Neural cell (in vitro differentiated cells): ENCODE measurements at regions not wholly inside any gene's neighbourhood (a gene's known extent, or its start where the extent isn't known, plus 50 kb on each side); places are given as distances from the start of the nearest gene placed in this dataset.

Source experiments
- H2AFZ ChIP-seq: fragments of 200-600, 300-800 bp; sonication (generic), shearing (Covaris generic); 2 replicates; pipeline ENCODE4 v1.6.0; 2014; ENCODE audit warnings: low read depth, mild to moderate bottlenecking, antibody characterized with exemption, low read length, moderate library complexity
- H3F3A ChIP-seq: fragments of 200-600 bp; shearing (Covaris generic); 2 replicates; pipeline ENCODE4 v1.6.1; 2016; ENCODE audit warnings: mild to moderate bottlenecking, moderate library complexity, mixed read lengths, antibody characterized with exemption, low read length; ENCODE audit not compliant: insufficient read depth, poor library complexity, severe bottlenecking
- H3K27ac ChIP-seq: fragments of 200-600, 300-800 bp; sonication (generic), shearing (Covaris generic); 2 replicates; pipeline ENCODE4 v1.5.1; 2014; ENCODE audit warnings: mild to moderate bottlenecking, low read length, moderate library complexity
- H3K27me3 ChIP-seq: fragments of 300-800, 200-600 bp; sonication (generic), shearing (Covaris generic); 2 replicates; pipeline ENCODE4 v1.6.0; 2014; ENCODE audit warnings: mild to moderate bottlenecking, low read depth, low read length, moderate library complexity; ENCODE audit not compliant: insufficient read depth
- H3K36me3 ChIP-seq: fragments of 300-800, 200-600 bp; sonication (generic), shearing (Covaris generic); 2 replicates; pipeline ENCODE4 v1.5.1; 2014; ENCODE audit warnings: mild to moderate bottlenecking, antibody characterized with exemption, low read length, moderate library complexity; ENCODE audit not compliant: insufficient read depth
- H3K4me2 ChIP-seq: fragments of 300-800, 200-600 bp; sonication (generic), shearing (Covaris generic); 2 replicates; pipeline ENCODE4 v1.6.0; 2014; ENCODE audit warnings: mild to moderate bottlenecking, low read length
- H3K4me3 ChIP-seq: fragments of 300-800, 200-600 bp; sonication (generic), shearing (Covaris generic); 2 replicates; pipeline ENCODE4 v1.5.1; 2014; ENCODE audit warnings: mild to moderate bottlenecking, low read length, moderate library complexity
- H3K79me2 ChIP-seq: fragments of 200-600 bp; shearing (Covaris generic); replicated peaks from 2 replicates; pipeline ENCODE4 v1.6.0; 2014; ENCODE audit warnings: mild to moderate bottlenecking, low read length, moderate library complexity; ENCODE audit not compliant: insufficient read depth
- H3K9ac ChIP-seq: fragments of 300-800, 200-600 bp; sonication (generic), shearing (Covaris generic); 2 replicates; pipeline ENCODE4 v1.6.1; 2016; ENCODE audit warnings: mild to moderate bottlenecking, low read length, mixed read lengths
- H3K9me2 ChIP-seq: fragments of 200-600 bp; shearing (Covaris generic); 2 replicates; pipeline ENCODE4 v1.6.1; 2016; ENCODE audit warnings: mild to moderate bottlenecking, low read length, mixed read lengths; ENCODE audit not compliant: insufficient read depth
- H3K9me3 ChIP-seq: fragments of 200-600, 300-800 bp; sonication (generic), shearing (Covaris generic); 2 replicates; pipeline ENCODE4 v1.6.1; 2016; ENCODE audit warnings: mild to moderate bottlenecking, mixed run types, low read length, moderate library complexity, mixed read lengths
- H4K20me1 ChIP-seq: fragments of 200-600 bp; shearing (Covaris generic); 2 replicates; pipeline ENCODE4 v1.6.1; 2016; ENCODE audit warnings: mild to moderate bottlenecking, mixed run types; ENCODE audit not compliant: insufficient read depth
- CTCF ChIP-seq: fragments of 450-650 bp; IDR thresholded peaks from 2 replicates; pipeline ENCODE4 v1.5.1; 2014; ENCODE audit warnings: antibody characterized with exemption, mild to moderate bottlenecking, moderate library complexity; ENCODE audit not compliant: poor library complexity, severe bottlenecking
- EP300 ChIP-seq: fragments of 450-650 bp; conservative IDR thresholded peaks from 2 replicates; pipeline ENCODE4 v1.6.1; 2014; ENCODE audit warnings: antibody characterized with exemption, mild to moderate bottlenecking, moderate library complexity; ENCODE audit not compliant: poor library complexity, severe bottlenecking
- EZH2 ChIP-seq: fragments of 200-600, 300-800 bp; shearing (Covaris generic), sonication (generic); IDR thresholded peaks from 2 replicates; pipeline ENCODE4 v1.6.1; 2014; ENCODE audit warnings: antibody characterized with exemption, low read length, borderline replicate concordance, mild to moderate bottlenecking; ENCODE audit not compliant: insufficient read depth, poor library complexity, severe bottlenecking
- MXI1 ChIP-seq: fragments of 450-650 bp; conservative IDR thresholded peaks from 2 replicates; pipeline ENCODE4 v1.6.1; 2014; ENCODE audit warnings: antibody characterized with exemption, mild to moderate bottlenecking; ENCODE audit not compliant: poor library complexity, severe bottlenecking
- POLR2AphosphoS5 ChIP-seq: IDR thresholded peaks from 2 replicates; pipeline ENCODE4 v1.6.1; 2012
- RAD21 ChIP-seq: fragments of 450-650 bp; conservative IDR thresholded peaks from 2 replicates; pipeline ENCODE4 v1.6.1; 2014; ENCODE audit warnings: antibody characterized with exemption, mild to moderate bottlenecking, moderate library complexity
- REST ChIP-seq: IDR thresholded peaks from 2 replicates; pipeline ENCODE4 v1.6.1; 2012; ENCODE audit warnings: borderline replicate concordance
- SMC3 ChIP-seq: fragments of 450-650 bp; conservative IDR thresholded peaks from 2 replicates; pipeline ENCODE4 v1.6.1; 2014; ENCODE audit warnings: antibody characterized with exemption, mild to moderate bottlenecking, moderate library complexity; ENCODE audit not compliant: poor library complexity
- TAF1 ChIP-seq: IDR thresholded peaks from 2 replicates; pipeline ENCODE4 v1.6.1; 2012; ENCODE audit warnings: low read depth

GRCh38 chr7:155247479-155248365 is 50.0 kb upstream of the INSIG1 start:
- no peak for TF ChIP-seq RAD21
- TF ChIP-seq MXI1: no peak
- no peak for TF ChIP-seq POLR2AphosphoS5
- TF ChIP-seq EP300: no peak
- no peak for TF ChIP-seq EZH2
- TF ChIP-seq CTCF: no peak
- TF ChIP-seq REST: no peak
- no peak for TF ChIP-seq SMC3
- no peak for TF ChIP-seq TAF1
- H4K20me1 ChIP-seq: no peaks in the 10 kb centered on the region
- no peak overlapping the region for H3K27ac ChIP-seq
- H3K79me2 ChIP-seq: no peaks in the 10 kb centered on the region
- H3F3A ChIP-seq: no peaks in the 10 kb centered on the region
- no peaks in the 10 kb centered on the region for H3K27me3 ChIP-seq
- H3K4me2 ChIP-seq: no peak overlapping the region
- no peak overlapping the region for H3K4me3 ChIP-seq
- H3K9ac ChIP-seq: no peak overlapping the region
- H2AFZ ChIP-seq: no peak overlapping the region
- H3K9me3 ChIP-seq: no peaks in the 10 kb centered on the region
- H3K36me3 ChIP-seq: no peaks in the 10 kb centered on the region
- no peaks in the 10 kb centered on the region for H3K9me2 ChIP-seq
